ENCODE measurements at regions not wholly inside any gene's neighbourhood (a gene's known extent, or its start where the extent isn't known, plus 50 kb on each side); places are given as distances from the start of the nearest gene placed in this dataset.

DNA sequence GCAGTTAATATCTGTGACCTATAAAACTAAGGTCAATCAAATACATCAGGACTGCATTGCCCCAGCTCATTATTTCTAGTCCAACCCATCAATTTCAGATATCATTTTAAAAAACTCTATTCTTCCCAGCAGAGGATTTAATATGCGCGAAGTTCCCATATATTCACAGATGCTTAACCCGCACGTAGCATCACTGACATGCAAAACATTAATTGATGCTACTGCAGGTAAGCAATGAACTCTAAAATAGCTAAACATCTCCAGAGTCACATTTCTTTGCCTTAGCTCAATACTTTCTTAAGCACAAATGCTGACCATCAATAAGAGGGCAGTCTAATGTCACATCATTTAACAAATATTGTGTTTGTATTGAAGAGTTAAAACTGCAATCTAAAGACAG is 586.6 kb upstream of the CDH18 start:
- TF ChIP-seq, protein P1, sequence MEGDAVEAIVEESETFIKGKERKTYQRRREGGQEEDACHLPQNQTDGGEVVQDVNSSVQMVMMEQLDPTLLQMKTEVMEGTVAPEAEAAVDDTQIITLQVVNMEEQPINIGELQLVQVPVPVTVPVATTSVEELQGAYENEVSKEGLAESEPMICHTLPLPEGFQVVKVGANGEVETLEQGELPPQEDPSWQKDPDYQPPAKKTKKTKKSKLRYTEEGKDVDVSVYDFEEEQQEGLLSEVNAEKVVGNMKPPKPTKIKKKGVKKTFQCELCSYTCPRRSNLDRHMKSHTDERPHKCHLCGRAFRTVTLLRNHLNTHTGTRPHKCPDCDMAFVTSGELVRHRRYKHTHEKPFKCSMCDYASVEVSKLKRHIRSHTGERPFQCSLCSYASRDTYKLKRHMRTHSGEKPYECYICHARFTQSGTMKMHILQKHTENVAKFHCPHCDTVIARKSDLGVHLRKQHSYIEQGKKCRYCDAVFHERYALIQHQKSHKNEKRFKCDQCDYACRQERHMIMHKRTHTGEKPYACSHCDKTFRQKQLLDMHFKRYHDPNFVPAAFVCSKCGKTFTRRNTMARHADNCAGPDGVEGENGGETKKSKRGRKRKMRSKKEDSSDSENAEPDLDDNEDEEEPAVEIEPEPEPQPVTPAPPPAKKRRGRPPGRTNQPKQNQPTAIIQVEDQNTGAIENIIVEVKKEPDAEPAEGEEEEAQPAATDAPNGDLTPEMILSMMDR (IDR thresholded peaks at IDR 0.05; ENCODE audit: insufficient read depth, low read depth, low read length): no peak
- no peak for TF ChIP-seq EZH2 (IDR thresholded peaks at IDR 0.05; ENCODE audit: insufficient read depth, low read length)
